ENCODE measurements at regions not wholly inside any gene's neighbourhood (a gene's known extent, or its start where the extent isn't known, plus 50 kb on each side); places are given as distances from the start of the nearest gene placed in this dataset.
"Not testable (repeated sequence)": the region's sequence is repeated elsewhere in the genome, so short reads cannot be mapped to it uniquely, and the experiment has no call there.

DNA sequence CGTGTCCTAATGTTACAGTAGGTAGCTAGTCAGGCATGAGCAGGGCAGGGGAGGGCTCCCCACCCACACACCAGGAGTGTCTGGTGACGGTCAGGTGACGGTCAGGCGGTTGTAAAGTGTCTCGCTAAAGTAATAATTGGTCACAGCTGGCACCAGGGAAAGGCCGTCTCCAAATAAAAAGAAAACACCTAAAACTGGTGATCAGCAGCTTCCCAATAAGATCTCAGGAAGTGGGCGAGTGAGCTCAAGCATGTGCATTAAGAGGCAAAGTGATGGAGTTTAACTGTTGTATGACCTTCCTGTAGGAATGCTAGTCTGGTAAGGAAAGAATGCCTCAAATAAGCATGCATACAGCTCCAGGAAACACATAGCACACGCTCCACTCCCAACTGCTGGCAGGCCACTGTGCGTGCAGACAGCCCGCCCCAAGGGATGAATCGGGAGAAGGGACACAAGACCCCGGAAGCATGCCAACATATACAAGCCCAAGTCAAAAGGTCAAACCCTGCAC lies 177.1 kb downstream of the RNF144A start:
- DNase-seq = no peak

DNA sequence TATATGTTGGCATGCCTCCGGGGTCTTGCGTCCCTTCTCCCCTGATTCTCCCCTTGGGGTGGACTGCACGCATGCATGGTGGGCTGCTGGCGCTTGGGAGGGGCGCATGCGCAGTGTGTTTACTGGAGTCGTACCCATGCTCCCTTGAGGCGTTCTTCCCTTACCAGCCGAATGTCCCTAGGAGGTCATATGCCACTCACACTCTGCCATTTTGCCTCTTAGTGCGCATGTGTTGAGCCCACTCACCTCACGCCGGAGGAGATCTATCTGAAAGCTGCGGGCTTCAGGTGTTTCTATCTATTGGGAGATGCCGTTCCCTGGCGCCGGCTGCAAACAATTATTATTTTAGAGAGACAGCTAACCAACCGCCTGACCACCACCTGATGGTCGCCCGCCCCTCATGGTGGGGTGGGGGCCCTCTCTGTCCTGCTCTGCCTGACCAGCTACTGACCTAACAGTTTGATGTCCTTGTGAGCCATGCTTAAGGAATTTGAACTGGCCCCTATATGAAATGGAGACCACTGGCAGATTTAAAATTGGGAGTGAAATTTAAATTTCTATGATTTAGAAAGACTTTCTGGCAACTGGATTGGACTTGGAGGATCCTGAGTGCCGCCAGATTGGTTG lies 179.6 kb downstream of the RNF144A start:
- no peak for DNase-seq

DNA sequence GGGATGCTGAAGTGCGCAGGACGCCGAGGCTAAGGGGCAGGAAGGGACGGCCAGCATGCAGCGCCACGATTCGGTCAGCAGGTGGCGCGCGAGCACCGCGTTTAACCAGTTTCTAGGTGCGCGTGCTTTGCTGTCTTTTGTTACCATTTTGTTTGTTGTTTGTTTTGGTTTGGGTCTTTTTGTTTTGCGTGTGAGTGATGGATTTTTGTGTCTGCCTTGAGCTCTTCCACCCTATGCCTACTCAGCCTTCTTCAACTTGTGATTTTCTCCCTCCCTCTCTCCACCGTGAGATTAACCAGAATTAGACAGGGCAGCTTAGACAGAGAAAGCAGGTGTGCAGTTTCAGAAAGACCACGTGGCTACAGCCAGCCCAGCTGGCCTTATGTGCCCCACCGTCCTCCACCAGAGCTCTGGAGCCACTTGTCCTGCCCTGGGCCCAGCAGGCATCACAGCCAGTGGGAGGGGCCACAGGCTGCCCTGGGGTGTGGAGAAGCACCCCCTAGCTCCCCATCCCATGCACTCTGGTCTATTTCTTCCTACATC lies 180.2 kb downstream of the RNF144A start:
- no peak for DNase-seq

GRCh38 chr2:7098816-7099215 lies 181.6 kb downstream of the RNF144A start:
- DNase-seq = no peak

- DNase-seq = not testable (repeated sequence)
These were observed 182.5 kb downstream of the RNF144A start for GRCh38 chr2:7099687-7100086.

- DNase-seq = no peak
These were observed 185.6 kb downstream of the RNF144A start for GRCh38 chr2:7102826-7103225.

- DNase-seq = no peak
These were observed 191.8 kb downstream of the RNF144A start for GRCh38 chr2:7108792-7109532.

DNA sequence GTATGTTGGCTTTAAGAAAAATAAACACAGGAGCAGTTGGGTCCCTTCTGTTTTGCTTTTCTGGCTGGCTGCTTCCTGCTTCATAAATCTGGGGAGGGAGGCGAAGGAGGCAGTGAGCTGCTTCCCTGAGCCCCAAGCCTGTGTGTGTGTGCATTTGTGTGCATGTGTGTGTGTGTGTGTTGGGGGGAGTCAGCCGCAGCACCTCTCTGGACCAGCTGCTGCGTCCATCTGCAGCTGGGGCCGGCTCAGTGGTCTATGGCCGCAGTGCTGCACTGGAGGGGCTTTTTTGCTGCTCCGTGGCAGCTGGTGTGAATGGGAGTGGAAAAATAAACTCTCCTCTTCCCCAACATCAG lies 192.3 kb downstream of the RNF144A start:
- no peak for DNase-seq

- DNase-seq = no peak
These were observed 194.4 kb downstream of the RNF144A start for GRCh38 chr2:7111626-7112025.

GRCh38 chr2:7115364-7115763 lies 198.2 kb downstream of the RNF144A start:
- no peak for DNase-seq

DNA sequence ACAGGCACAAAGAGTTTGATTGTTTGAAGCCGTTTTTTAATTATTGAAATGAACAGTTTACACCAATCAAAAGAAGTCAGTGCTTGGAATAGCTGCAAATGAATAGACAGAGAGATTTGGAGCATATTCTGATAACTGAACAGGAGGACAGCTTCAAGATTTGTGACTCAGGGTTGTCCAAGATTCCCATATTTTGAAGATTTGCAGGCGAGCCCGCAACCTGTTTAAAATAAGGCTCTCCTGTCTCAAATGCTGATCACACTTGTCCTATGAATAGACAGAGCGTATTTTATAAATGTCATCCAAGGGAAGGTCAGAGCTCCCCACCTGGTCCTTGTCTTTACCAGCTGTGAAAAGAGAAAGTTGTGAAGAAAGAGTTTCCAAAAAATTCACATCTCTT lies 198.7 kb downstream of the RNF144A start:
- no peak for DNase-seq

GRCh38 chr2:7116511-7116910 lies 199.3 kb downstream of the RNF144A start:
- no peak for DNase-seq

DNA sequence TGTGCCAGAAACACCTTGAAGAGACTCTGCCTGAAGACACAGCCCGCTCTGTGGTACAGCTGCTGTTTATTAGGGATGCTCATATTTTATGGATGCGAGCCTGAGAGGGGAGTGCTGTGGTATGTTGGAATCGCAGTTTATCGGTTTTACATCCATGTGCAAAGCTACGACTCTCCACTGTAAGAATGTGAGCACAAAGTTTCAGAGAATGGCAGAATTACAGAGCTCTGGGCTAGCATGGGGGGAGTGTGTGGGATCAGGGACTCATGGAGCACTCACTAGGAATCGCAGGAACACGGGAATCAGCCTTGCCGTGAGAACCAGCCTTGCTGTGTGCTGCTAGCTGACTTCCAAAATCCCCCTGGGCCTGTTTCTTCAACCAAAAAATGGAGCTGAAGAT lies 199.9 kb downstream of the RNF144A start:
- no peak for DNase-seq

DNA sequence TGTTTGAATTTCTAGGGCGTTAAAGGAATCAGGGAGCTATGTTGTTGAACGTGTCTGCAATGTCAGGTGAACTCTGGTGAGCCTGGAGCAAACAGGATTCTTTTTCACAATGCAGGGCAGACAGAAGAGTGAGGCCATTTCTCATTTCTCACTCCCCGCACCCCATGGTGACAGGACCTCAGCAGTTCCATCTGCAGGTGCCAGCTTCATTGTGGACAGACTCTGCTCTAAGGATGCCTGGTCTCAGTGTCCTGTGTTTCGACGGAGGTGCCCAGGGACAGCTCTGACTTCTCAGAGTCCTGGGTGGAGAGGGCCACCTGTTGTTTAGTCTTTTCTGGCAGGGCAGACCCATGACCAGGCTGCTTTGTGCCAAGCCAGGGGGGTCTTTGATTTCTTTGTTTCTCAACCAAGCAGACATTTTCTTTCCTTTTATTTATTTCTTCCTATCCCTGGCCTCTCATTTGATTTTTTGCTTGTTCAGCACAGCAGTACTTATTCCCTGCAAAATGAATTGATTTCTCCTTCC lies 201.5 kb downstream of the RNF144A start:
- DNase-seq = no peak

GRCh38 chr2:7119132-7119835 lies 202.1 kb downstream of the RNF144A start:
- DNase-seq = no peak

- no peak for DNase-seq
These were observed 204.6 kb downstream of the RNF144A start for GRCh38 chr2:7121851-7122250.

DNA sequence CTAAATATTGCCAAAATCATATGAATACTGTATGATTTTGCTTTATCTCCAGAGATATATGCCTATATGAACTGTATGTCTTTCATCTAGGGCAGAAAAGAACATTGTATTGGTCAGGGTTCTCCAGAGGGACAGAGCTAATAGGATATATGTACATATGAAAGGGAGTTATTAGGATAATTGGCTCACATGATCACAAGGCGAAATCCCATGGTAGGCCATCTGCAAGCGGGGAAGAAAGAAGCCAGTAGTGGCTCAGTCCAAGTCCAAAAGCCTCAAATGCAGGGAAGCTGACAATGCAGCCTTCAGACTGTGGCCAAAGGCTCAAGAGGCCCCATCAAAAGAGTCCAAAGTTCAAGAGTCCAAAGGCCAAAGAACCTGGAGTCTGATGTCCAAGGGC lies 209.9 kb downstream of the RNF144A start:
- no peak for DNase-seq

GRCh38 chr2:7127687-7128086 lies 210.5 kb downstream of the RNF144A start:
- no peak for DNase-seq

GRCh38 chr2:7131261-7131660 lies 214.0 kb downstream of the RNF144A start:
- DNase-seq = no peak

- no peak for DNase-seq
These were observed 215.5 kb downstream of the RNF144A start for GRCh38 chr2:7132753-7133152.

DNA sequence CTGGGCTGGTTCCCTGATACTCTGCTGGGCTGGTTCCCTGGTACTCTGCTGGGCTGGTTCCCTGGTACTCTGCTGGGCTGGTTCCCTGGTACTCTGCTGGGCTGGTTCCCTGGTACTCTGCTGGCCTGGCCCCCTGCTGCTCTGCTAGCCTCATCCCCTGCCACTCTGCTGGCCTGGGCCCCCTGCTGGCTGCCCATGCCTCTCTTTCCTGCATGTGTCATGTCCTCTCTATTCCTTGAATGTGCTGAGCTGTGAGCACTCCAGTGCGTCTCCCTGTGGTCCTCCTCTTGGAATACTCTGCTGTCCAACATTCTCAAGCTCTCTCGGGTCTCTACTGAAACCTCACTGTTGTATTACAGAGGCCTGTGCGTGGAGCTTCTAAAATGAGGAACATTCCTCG lies 216.3 kb downstream of the RNF144A start:
- DNase-seq = no peak

DNA sequence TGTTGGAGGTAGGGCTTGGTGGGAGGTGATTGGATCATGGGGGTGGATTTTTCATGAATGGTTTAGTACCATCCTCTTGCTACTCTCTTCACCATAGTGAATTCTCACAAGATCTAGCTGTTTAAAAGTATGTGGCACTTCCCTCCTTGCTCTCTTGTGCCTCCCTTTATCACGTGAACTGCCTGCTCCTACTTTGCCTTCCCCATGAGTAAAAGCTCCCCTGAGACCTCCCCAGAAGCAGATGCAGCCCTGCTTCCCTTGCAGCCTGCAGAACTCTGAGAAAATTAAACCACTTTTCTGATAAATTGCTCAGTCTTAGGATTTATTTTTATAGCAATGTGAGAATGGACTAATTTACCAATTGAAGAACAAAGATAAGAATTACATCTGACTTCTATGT lies 223.1 kb downstream of the RNF144A start:
- DNase-seq = no peak

DNA sequence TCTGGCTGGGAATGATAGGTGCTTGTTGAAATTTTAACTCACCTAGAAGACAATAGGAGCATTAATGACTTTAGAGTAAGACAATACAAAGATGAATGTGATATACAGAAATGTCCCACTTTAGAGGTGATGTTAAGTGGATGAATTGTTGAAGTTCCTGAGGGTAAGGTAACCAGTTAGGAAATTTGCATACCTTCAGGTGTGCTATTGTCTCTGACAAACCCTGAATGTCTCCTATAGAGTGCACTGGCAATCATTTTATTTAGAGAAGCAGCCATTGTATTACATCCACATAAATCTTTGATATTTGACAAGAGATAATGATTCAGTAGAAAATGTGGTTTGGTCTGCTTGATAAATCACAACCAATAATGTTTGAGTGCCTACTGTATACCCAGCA lies 228.5 kb downstream of the RNF144A start:
- no peak for DNase-seq

DNA sequence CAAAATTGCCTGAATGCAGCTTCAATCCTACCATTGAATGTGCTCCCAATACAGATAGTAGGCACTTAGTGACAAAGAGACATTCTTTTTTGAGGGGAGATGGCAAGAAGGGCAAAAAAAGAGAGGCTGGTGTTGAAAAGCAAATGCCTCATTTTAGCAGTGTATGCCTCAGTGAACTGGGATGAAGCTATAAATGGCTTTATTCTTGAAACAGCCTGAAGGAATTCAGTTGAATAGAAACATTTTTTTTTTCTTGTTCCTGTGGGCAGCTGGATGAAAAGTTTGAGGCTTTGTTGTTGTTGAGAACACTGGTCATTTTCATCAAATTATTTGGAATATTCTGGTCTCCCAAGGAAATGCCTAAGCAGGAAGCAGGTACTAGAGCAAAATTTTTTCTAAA lies 228.9 kb downstream of the RNF144A start:
- no peak for DNase-seq
